ENCODE measurements at regions not wholly inside any gene's neighbourhood (a gene's known extent, or its start where the extent isn't known, plus 50 kb on each side); places are given as distances from the start of the nearest gene placed in this dataset.

GRCh38 chr9:117492476-117492875 lies 77.6 kb upstream of the ASTN2 start:
- CTCF ChIA-PET: no interaction called here
- no peak for TF ChIP-seq POLR2A (IDR thresholded peaks at IDR 0.05; ENCODE audit: low read depth, low read length)
- TF ChIP-seq JUN (IDR thresholded peaks at IDR 0.05; ENCODE audit: borderline replicate concordance, insufficient read depth, insufficient read length, low read depth): no peak
- TF ChIP-seq FOS (IDR thresholded peaks at IDR 0.05; ENCODE audit: borderline replicate concordance, insufficient read depth, low read length): no peak
- no peak for TF ChIP-seq POLR2AphosphoS5 (IDR thresholded peaks at IDR 0.05; ENCODE audit: insufficient read depth, low read depth, low read length)
- no peak for TF ChIP-seq CTCF (IDR thresholded peaks at IDR 0.05; ENCODE audit: extremely low read depth in 1 of 2, insufficient read depth in 1 of 2, low read depth in 1 of 2, low read length in 2 of 2)
- no peak for TF ChIP-seq EZH2 (IDR thresholded peaks at IDR 0.05; ENCODE audit: borderline replicate concordance, low read depth, low read length, severe bottlenecking)
- no peak for TF ChIP-seq MYC (IDR thresholded peaks at IDR 0.05; ENCODE audit: low read depth, low read length)
- TF ChIP-seq, protein P1, sequence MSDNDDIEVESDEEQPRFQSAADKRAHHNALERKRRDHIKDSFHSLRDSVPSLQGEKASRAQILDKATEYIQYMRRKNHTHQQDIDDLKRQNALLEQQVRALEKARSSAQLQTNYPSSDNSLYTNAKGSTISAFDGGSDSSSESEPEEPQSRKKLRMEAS (IDR thresholded peaks at IDR 0.05; ENCODE audit: insufficient read depth, insufficient read length): no peak
- TF ChIP-seq GATA2 (IDR thresholded peaks at IDR 0.05; ENCODE audit: insufficient read depth, insufficient read length, low read depth, low read length): no peak
- Histone ChIP-seq H3K9me1 (replicated peaks; ENCODE audit: control insufficient read depth, extremely low read depth, insufficient read depth, low read length) (no peaks in the 10 kb centered on the region), H3K4me1 (ENCODE audit: control insufficient read depth, extremely low read depth, insufficient read depth, low read length) (no peaks in the 10 kb centered on the region), H3K4me3 (replicated peaks in 1 of 3; ENCODE audit: insufficient read depth in 1 of 3, low read depth in 1 of 3, low read length in 3 of 3) (no peak overlapping the region), H3K79me2 (ENCODE audit: control insufficient read depth, insufficient read depth, low read length) (no peaks in the 10 kb centered on the region), H3K9me3 (replicated peaks; ENCODE audit: control insufficient read depth, insufficient read depth, low read length) (no peaks in the 10 kb centered on the region), H3K9ac (replicated peaks; ENCODE audit: extremely low read depth, insufficient read depth, low read length) (no peak overlapping the region), H2AFZ (ENCODE audit: low read depth, low read length) (no peak overlapping the region), H3K36me3 (ENCODE audit: control insufficient read depth in 2 of 2, extremely low read depth in 1 of 2, insufficient read depth in 2 of 2, low read length in 2 of 2) (no peaks in the 10 kb centered on the region), H4K20me1 (replicated peaks; ENCODE audit: control insufficient read depth, extremely low read depth, insufficient read depth, low read length) (no peaks in the 10 kb centered on the region), H3K27ac (ENCODE audit: insufficient read depth, low read depth, low read length) (no peak overlapping the region), H3K27me3 (ENCODE audit: control insufficient read depth in 2 of 2, insufficient read depth in 2 of 2, low read length in 2 of 2) (no peaks in the 10 kb centered on the region), H3K4me2 (ENCODE audit: insufficient read depth, low read length) (no peak overlapping the region)
- intact Hi-C loops (cut with micrococcal nuclease): no loop called here
- no peak for FAIRE-seq
- no TSS peak for BruUV-seq (replicated peaks)
- dilution Hi-C loops (cut with MboI; ENCODE audit: extremely low pct_ligation_motif_present, low sequenced_read_pairs): no loop called here
- DNase-seq (ENCODE audit: low read depth, low spot score): no peak
- POLR2A ChIA-PET: no interaction called here
